ENCODE measurements at regions not wholly inside any gene's neighbourhood (a gene's known extent, or its start where the extent isn't known, plus 50 kb on each side); places are given as distances from the start of the nearest gene placed in this dataset.

DNA sequence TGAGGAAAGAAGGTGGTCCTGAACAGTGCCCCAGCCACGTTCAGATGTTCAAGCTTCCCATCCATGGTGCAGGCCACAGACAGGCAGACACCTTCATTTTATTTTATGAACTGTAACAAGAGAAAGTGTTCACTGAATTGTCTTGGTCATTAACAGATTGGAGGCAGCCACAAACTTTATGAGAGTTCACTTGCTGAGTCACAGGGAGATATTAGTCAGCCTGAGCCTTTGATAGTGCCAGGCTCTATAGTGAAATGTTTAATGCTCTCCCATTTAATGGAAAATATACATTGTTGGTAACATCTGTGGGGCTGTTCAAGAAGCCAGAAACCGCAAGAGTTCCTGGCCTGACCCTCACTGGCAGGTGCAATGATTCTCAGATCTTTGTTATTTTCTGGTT, 237.0 kb downstream of the TENT4A start:
- Histone ChIP-seq H3K27me3 (ENCODE audit: control insufficient read depth, insufficient read depth, low read length) (no peaks in the 10 kb centered on the region), H3K36me3 (replicated peaks; ENCODE audit: control insufficient read depth, insufficient read depth, low read length) (no peaks in the 10 kb centered on the region), H3K4me3 (ENCODE audit: insufficient read depth, low read depth, low read length) (no peak overlapping the region)
- no peak for DNase-seq

DNA sequence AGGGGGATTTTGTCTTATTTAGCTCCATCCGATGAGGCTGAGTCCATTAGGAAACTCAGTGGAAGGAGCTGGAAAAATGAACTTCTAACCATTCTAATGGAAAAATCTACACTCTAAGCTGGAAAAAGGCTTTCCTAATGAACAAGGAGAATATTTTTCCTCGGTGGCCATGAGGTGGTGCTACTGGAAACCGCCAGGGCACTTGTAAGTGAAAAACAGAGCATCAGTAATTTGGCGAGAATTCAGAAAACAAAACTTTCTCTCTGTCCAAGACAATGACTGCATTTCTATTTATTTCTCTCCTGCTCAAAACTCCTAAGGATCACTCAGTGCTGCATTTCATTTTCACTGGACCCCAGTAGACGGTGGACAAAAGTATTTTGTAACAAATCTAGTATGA, 237.6 kb downstream of the TENT4A start:
- Histone ChIP-seq H3K36me3 (replicated peaks; ENCODE audit: control insufficient read depth, insufficient read depth, low read length) (no peaks in the 10 kb centered on the region), H3K27me3 (ENCODE audit: control insufficient read depth, insufficient read depth, low read length) (no peaks in the 10 kb centered on the region), H3K4me3 (ENCODE audit: insufficient read depth, low read depth, low read length) (no peak overlapping the region)
- DNase-seq: no peak

DNA sequence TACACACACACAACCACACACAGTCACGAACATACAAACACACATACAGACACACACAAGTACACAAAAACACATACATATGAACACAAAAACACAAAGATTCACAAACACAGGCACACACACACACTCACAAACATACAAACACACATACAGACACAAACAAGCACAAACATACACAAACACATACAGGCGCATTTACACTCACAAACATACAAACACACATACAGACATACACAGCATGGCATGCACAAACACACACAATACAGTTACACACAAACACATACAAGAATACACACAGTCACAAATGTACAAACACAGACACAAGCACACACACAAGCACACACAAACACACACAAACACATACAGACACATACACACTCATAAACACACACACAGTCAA, 247.9 kb downstream of the TENT4A start:
- Histone ChIP-seq H3K27me3 (ENCODE audit: control insufficient read depth, insufficient read depth, low read length) (no peaks in the 10 kb centered on the region), H3K4me3 (ENCODE audit: insufficient read depth, low read depth, low read length) (no peak overlapping the region), H3K36me3 (replicated peaks; ENCODE audit: control insufficient read depth, insufficient read depth, low read length) (no peaks in the 10 kb centered on the region)
- no peak for DNase-seq

DNA sequence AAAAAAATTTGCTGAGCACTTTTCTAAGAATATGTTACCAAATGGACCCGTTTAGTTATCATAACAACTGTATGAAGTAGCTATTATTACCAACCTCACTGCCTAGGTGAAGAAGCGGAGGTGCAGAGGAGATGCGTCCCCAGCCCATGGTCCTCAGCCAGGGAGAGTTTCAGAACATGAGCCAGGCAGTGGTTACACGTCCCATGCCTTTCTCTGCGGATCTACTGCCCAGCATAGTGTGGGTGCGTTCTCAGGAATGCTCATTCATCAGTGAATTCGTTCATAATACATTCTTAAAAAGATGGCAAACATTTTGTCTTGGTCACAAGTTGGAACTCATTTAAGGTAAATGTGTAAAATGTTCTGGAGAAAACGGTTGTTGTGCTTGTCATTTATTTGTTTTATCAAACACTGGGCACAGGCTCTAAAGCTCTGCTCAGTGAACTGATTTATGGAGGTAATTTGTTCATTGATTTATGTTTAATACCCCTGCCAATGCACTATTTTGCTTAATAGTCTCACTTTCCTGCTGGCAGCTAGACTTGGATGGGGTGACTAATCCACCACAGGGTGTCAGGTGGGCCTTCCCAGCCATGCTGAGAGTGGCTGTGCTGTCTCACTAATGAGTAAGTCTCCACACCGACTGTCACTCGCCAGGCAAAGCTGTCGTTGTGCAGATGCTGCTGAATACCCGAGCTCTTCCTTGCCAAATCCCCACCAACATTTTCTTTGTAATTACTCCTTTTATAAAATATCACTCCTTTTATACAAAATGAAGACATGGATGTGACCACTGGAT, 248.8 kb downstream of the TENT4A start:
- Histone ChIP-seq H3K36me3 (replicated peaks; ENCODE audit: control insufficient read depth, insufficient read depth, low read length) (no peaks in the 10 kb centered on the region), H3K4me3 (ENCODE audit: insufficient read depth, low read depth, low read length) (no peak overlapping the region), H3K27me3 (ENCODE audit: control insufficient read depth, insufficient read depth, low read length) (no peaks in the 10 kb centered on the region)
- DNase-seq: no peak

DNA sequence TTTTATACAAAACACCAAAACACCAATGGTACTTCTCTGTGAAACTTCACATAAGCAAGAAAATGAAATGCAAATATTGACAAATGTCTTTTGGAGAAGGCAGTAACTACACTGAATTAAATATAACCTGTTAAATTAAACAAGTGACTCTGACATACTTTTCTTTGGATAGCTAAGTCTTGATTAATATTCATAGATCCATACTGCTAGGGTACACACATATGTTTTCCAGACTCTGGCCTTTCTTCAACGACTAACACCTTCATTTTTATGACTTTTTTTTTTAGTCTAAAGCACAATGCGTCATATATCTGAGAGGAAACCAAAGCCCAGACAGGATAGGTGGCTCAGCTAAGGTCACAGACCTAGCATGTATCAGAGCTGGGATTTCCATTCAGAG, 263.7 kb downstream of the TENT4A start:
- Histone ChIP-seq H3K4me3 (ENCODE audit: insufficient read depth, low read depth, low read length) (no peak overlapping the region), H3K27me3 (ENCODE audit: control insufficient read depth, insufficient read depth, low read length) (no peaks in the 10 kb centered on the region), H3K36me3 (replicated peaks; ENCODE audit: control insufficient read depth, insufficient read depth, low read length) (no peaks in the 10 kb centered on the region)
- DNase-seq: no peak

DNA sequence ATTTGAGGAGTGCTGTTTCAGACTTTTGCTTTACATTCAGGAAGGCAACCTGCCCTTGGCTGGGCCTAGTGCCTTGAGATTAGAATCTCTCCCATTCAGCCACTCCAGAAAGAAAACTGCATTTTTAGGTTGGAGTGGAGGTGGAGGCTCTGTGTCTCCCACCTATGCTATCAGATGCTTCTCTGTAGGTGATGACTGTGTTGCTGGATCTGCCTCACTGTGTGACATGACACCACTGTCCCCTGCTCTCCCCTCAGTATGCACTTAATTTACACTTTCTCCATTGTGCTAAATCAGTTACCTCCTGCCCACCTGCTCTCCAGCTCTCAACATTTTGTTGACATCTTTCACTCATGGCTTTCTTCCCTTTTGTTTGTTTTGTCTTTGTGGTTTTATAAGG, 265.8 kb downstream of the TENT4A start:
- Histone ChIP-seq H3K36me3 (replicated peaks; ENCODE audit: control insufficient read depth, insufficient read depth, low read length) (no peaks in the 10 kb centered on the region), H3K4me3 (ENCODE audit: insufficient read depth, low read depth, low read length) (no peak overlapping the region), H3K27me3 (ENCODE audit: control insufficient read depth, insufficient read depth, low read length) (no peaks in the 10 kb centered on the region)
- DNase-seq: no peak

DNA sequence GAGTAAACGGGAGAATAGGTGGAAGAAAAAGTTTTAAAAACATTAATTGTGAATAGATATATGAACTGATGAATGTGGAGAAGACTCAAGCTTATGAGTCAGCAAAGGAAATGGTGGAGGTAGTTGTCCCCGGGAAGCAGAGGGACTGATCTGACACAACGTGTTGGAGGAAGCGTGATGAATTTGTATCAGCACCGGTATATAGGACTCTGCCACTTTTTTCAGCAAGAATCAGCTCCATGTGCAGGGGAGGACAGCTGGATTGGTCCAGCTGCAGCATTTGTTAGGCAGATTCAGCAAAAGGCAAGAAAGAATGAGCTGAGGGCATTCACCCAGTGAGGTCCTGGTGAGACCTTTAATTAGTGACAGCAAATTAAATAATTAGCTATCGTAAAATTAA, 276.0 kb downstream of the TENT4A start:
- DNase-seq: no peak
- Histone ChIP-seq H3K4me3 (ENCODE audit: insufficient read depth, low read depth, low read length) (no peak overlapping the region), H3K36me3 (replicated peaks; ENCODE audit: control insufficient read depth, insufficient read depth, low read length) (no peaks in the 10 kb centered on the region), H3K27me3 (ENCODE audit: control insufficient read depth, insufficient read depth, low read length) (no peaks in the 10 kb centered on the region)

DNA sequence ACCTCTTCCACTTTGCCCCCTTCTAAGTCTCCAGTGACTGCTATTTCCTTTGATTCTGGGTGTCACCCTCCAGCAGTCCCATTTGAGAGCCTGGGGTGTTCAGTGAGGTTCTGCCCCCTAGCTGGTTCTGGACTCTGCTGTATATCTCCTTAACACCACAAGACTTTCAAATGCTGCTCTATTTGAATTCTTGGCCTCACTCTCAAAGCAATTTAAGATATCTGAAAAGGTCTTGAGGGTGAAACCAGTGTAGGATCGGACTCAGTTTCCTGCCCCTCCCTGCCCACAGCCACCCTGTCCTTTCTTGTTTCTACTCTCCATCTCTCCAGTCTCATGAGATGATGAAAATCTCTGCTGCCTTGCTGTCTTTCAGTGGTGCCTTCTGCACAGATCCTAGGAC, 280.9 kb downstream of the TENT4A start:
- Histone ChIP-seq H3K4me3 (ENCODE audit: insufficient read depth, low read depth, low read length) (no peak overlapping the region), H3K36me3 (replicated peaks; ENCODE audit: control insufficient read depth, insufficient read depth, low read length) (no peaks in the 10 kb centered on the region), H3K27me3 (ENCODE audit: control insufficient read depth, insufficient read depth, low read length) (no peaks in the 10 kb centered on the region)
- DNase-seq: no peak

DNA sequence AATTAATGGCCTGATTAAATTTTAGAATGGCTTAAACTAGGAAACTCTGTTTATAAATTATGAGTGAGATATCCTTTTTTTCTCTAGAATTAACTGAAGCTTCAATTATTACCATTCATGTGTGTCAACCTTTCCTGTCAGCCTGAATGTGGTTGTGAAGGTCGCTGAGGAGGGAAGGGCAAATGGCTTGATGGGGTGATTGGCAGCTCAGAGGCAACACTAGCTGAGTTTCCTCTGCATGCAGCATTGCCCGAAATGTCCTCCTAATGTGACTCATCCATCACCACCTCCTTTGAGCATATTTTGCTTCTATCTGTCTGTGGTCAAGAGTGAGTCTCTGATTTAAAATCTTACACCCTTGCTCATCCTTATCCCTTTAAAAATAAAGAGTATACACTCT, 281.9 kb downstream of the TENT4A start:
- DNase-seq: no peak
- Histone ChIP-seq H3K27me3 (ENCODE audit: control insufficient read depth, insufficient read depth, low read length) (no peaks in the 10 kb centered on the region), H3K4me3 (ENCODE audit: insufficient read depth, low read depth, low read length) (no peak overlapping the region), H3K36me3 (replicated peaks; ENCODE audit: control insufficient read depth, insufficient read depth, low read length) (no peaks in the 10 kb centered on the region)

DNA sequence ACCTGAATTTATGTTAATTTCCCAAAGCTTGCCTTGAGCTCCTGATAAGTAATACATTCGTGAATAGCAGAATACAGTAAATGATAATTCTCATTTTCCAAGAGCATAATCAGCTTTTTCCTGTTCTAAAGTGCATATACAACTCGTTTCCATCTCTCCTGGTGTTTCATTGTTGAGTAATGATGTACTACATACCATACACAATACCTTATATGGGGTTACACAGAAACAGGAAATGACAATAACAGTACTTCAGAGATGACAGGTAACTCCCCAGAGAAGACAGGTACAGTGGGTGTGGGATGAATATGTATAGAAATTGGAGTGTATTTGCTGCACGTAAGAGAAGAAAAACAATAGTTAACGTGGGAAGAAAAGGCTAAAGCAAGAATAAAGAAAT, 287.1 kb downstream of the TENT4A start:
- Histone ChIP-seq H3K36me3 (replicated peaks; ENCODE audit: control insufficient read depth, insufficient read depth, low read length) (no peaks in the 10 kb centered on the region), H3K27me3 (ENCODE audit: control insufficient read depth, insufficient read depth, low read length) (no peaks in the 10 kb centered on the region), H3K4me3 (ENCODE audit: insufficient read depth, low read depth, low read length) (no peak overlapping the region)
- DNase-seq: no peak

DNA sequence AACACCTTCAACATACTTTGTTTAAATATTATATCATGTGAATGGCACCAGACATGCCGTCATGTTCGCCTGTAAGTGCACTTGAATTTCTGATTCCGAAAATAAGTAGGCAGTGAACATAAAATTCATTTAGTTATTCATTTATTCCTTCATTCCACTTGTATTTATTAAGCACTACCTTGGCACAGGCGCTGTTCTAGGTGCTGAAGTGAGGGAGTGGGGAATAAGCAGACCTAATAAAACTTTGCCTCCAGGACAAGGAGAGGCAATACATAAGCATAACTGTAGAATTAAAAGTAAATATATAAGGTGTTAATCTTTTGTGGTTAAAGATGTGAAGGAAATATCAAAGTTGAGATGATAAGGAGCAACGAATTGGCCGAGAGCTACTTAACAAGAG, 297.4 kb downstream of the TENT4A start:
- H3K4me3 ChIP-seq (ENCODE audit: insufficient read depth, low read depth, low read length): no peak overlapping the region
- H3K27me3 ChIP-seq (ENCODE audit: control insufficient read depth, insufficient read depth, low read length): no peaks in the 10 kb centered on the region; the same call in 1 of the 2 replicates
- DNase-seq: no peak
- H3K36me3 ChIP-seq (replicated peaks; ENCODE audit: control insufficient read depth, insufficient read depth, low read length): no peaks in the 10 kb centered on the region

DNA sequence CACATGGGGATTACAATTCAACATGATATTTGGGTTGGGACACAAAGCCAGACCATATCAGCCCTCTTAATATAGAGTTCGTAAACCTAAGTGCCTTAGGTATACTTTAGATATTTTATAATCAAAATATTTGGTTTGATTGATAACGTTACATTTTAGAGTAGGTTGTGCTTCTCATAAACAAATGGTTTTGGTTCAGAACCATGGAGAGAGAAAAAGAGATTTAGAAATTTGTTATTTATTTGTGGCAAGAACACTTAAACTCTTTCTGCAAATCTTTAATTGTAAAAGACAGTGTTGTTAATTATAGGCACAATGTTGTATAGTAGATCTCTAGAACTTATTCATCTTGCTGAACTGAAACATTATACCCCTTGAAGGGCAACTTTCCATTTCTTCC, 298.8 kb downstream of the TENT4A start:
- no peaks in the 10 kb centered on the region for H3K36me3 ChIP-seq (replicated peaks; ENCODE audit: control insufficient read depth, insufficient read depth, low read length)
- DNase-seq: no peak
- H3K27me3 ChIP-seq (ENCODE audit: control insufficient read depth, insufficient read depth, low read length): no peaks in the 10 kb centered on the region; the same call in 1 of the 2 replicates
- no peak overlapping the region for H3K4me3 ChIP-seq (ENCODE audit: insufficient read depth, low read depth, low read length)

DNA sequence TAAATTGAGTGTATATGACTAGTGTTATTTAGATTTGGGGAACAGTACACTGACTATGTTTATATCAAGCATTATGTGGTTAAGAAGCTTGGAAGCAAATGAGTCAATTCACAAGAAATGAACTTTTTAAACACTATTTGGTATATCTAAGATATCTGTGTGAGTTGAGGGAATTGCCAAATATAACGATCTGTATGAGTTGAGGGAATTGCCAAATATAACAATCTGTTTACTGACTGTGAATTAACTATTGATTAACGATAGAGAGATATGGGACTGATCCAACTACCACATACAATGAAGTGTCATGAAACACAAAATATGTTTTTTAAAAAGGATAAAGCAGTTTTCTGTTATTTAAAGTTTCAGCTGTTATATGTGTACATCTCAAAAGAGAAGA, 301.4 kb downstream of the TENT4A start:
- DNase-seq: no peak
- no peaks in the 10 kb centered on the region; the same call in 1 of the 2 replicates for H3K27me3 ChIP-seq (ENCODE audit: control insufficient read depth, insufficient read depth, low read length)
- H3K4me3 ChIP-seq (ENCODE audit: insufficient read depth, low read depth, low read length): no peak overlapping the region
- no peaks in the 10 kb centered on the region for H3K36me3 ChIP-seq (replicated peaks; ENCODE audit: control insufficient read depth, insufficient read depth, low read length)

DNA sequence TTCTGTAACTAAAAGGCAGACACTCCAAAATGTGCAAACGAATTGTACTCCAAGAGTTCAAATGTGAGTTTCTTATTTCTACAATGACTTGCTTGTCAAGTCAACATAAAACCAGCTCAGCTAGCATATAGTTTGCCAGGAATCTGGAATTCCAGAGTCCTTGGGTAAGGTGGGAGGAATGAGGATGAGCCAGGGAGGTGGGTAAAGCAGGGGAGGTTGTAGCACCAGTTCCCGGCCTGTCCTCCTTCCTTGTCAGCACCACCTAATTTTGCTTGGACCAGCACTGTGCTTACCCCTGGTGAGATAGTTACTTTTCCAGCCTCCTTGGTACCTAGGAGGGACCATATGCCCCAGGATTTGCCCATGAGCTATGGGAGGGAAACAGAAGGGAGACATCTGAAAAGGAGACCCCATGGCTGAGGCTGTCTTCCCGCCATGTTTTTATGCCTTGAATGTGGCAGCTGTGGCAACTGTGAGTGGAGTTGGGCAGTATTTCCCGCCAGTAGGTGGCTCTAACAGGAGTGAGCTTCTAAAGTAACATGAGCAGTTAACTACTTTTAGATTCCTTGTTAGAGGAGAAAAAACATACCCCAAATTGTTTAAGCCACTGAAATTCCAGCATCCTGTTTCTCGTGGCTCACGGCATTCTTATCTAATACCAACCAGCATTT, 302.5 kb downstream of the TENT4A start:
- no peaks in the 10 kb centered on the region for H3K36me3 ChIP-seq (replicated peaks; ENCODE audit: control insufficient read depth, insufficient read depth, low read length)
- no peaks in the 10 kb centered on the region; the same call in 1 of the 2 replicates for H3K27me3 ChIP-seq (ENCODE audit: control insufficient read depth, insufficient read depth, low read length)
- no peak overlapping the region for H3K4me3 ChIP-seq (ENCODE audit: insufficient read depth, low read depth, low read length)
- peak; percentile 36 for DNase-seq

DNA sequence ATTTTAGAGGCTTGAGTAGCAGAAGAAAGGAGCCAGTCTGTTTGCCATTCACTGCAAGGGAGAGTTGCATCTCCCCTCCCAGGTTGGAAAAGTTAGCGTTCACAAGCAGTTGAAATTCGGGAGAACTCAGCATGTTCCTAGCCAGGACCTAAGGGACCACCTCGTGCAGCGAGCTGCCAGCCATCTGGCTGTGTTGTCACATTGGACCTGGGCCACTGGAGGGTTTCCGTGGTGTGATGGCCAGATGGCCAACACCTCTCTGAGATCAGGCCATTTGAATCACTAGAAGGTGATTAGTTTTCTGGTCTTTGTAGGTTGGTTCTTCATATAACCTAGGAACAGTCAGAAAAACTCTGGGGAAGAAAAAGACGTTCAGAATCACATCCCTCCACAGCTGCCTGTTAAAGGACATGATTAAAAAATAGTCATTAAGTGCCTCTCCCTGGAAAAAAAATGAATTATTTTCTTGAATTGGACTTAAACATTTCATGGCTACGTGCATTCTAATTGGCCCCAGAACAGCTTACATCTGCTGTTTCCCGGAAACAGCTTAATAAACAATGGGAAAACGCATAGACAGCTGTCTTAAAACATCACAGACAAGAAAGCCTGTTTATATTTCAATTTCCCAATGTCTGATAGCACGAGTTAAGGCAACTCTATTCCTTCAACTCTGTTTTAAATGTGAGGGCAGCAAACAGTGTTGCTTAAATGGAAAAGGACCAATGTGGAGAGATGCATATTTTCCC, 303.9 kb downstream of the TENT4A start:
- Histone ChIP-seq H3K4me3 (ENCODE audit: insufficient read depth, low read depth, low read length) (no peak overlapping the region), H3K27me3 (ENCODE audit: control insufficient read depth, insufficient read depth, low read length) (no peaks in the 10 kb centered on the region; the same call in 1 of the 2 replicates), H3K36me3 (replicated peaks; ENCODE audit: control insufficient read depth, insufficient read depth, low read length) (no peaks in the 10 kb centered on the region)
- DNase-seq: no peak

Data from H7 (cell line).